Lower leg skin (tissue), 4 donors: ENCODE measurements at regions not wholly inside any gene's neighbourhood (a gene's known extent, or its start where the extent isn't known, plus 50 kb on each side); places are given as distances from the start of the nearest gene placed in this dataset.

Source experiments
- DNase-seq, 2 donors: peaks; one replicate each; pipeline ENCODE4 v3.0.0-alpha.2; 2019; ENCODE audit warnings: low spot score in 2 of 2
- H3K4me3 ChIP-seq: fragments of 200-600 bp; sonication (generic); 2 replicates; pipeline ENCODE4 v1.5.1; 2017; ENCODE audit warnings: mild to moderate bottlenecking, low read depth; ENCODE audit not compliant: poor library complexity, severe bottlenecking
- POLR2A ChIP-seq, 2 donors: fragments of 450-650 bp; IDR thresholded peaks; one replicate each; pipeline ENCODE4 v1.6.1; 2016 to 2017; ENCODE audit warnings: antibody characterized with exemption in 2 of 2, mild to moderate bottlenecking in 1 of 2, moderate library complexity in 1 of 2
- WGBS, 2 donors: methylation state at CpG; one replicate each; pipeline ENCODE4 v1.1.5; 2018; 5-methylcytosine and 5-hydroxymethylcytosine counted together
- intact Hi-C: fragments of 100-400 bp; cut with DNase I; formaldehyde crosslinking; loops from one replicate; pipeline ENCODE4 v1.15.0; 2023; ENCODE audit warnings: low total_unique reads
- TF ChIP-seq, protein P1 (sequence below), 3 donors: fragments of 450-650 bp; IDR thresholded peaks; one replicate each; pipeline ENCODE4 v1.5.1; 2016; ENCODE audit warnings: antibody characterized with exemption in 3 of 3, mild to moderate bottlenecking in 3 of 3, moderate library complexity in 2 of 3

DNA sequence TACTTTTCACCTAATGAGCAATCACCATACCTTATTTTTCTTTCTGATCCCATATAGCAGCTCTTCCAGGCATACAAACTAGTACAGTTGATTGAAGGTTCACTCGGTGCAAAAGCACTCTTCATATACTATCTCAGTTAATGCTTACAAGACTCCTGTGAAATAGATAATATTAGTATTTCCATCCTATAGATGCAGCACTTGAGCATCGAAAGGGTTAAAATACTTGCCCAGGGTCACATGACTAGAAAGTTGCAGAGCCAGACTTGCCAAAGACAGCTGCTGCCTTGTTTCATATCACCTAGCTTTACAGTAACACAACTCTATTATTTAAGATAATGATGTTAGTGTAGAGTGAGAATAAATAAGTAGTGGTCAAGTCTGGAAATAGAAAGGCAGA, 466.0 kb upstream of the TNP1 start:
- WGBS, 2 donors: 75 to 77% methylated on average over 2 of the region's 2 CpGs
- no peak overlapping the region for H3K4me3 ChIP-seq
- intact Hi-C loops: no loop called here
- TF ChIP-seq, protein P1, sequence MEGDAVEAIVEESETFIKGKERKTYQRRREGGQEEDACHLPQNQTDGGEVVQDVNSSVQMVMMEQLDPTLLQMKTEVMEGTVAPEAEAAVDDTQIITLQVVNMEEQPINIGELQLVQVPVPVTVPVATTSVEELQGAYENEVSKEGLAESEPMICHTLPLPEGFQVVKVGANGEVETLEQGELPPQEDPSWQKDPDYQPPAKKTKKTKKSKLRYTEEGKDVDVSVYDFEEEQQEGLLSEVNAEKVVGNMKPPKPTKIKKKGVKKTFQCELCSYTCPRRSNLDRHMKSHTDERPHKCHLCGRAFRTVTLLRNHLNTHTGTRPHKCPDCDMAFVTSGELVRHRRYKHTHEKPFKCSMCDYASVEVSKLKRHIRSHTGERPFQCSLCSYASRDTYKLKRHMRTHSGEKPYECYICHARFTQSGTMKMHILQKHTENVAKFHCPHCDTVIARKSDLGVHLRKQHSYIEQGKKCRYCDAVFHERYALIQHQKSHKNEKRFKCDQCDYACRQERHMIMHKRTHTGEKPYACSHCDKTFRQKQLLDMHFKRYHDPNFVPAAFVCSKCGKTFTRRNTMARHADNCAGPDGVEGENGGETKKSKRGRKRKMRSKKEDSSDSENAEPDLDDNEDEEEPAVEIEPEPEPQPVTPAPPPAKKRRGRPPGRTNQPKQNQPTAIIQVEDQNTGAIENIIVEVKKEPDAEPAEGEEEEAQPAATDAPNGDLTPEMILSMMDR (IDR thresholded peaks at IDR 0.05): no peak
- TF ChIP-seq POLR2A (IDR thresholded peaks at IDR 0.05): no peak
- DNase-seq: no peak

DNA sequence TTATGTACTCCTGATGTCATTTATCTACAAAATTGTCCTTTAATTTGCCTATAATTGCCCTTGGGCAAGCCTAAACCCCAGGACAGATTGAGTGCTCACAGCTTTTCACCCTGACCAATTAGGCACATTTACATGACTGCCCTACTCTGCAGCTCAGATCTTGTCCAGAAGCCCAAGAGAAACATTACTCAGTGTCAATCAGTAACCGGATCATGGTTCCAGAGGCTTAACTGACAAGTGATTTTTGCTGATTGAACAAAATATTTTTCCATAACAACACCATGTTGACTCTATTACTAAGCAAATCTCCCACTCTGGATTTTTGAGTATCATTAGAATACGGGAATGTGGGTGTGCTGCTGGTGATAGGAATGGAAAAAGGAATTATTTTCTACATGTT, 465.4 kb upstream of the TNP1 start:
- TF ChIP-seq, protein P1 (IDR thresholded peaks at IDR 0.05): no peak
- TF ChIP-seq POLR2A (IDR thresholded peaks at IDR 0.05): no peak
- 70 to 74% methylated on average over 2 of the region's 2 CpGs for WGBS, 2 donors
- intact Hi-C loops: no loop called here
- DNase-seq: no peak
- H3K4me3 ChIP-seq: no peak overlapping the region

DNA sequence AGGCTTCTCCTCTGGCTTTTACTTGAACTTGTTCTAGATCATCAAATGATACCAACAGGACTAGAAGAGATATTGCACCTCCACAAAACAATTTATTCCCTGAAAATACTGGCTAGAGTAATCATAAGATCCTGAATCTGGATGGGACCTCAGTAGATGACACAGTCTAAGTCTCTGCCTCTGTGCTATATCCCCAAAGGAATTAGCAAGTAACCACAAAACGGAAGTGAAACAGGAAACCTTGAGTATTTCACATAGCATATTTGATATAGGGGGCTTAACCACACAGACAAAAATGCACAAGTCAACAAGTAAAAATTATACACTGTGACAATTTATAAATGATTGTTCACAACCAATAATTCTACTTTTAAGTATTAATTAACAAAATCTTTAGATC, 456.9 kb upstream of the TNP1 start:
- no peak for DNase-seq
- 58 to 63% methylated on average over 1 of the region's 1 CpG for WGBS, 2 donors
- no peak overlapping the region for H3K4me3 ChIP-seq
- intact Hi-C loops: no loop called here
- no peak for TF ChIP-seq POLR2A (IDR thresholded peaks at IDR 0.05)
- TF ChIP-seq, protein P1 (IDR thresholded peaks at IDR 0.05): no peak

DNA sequence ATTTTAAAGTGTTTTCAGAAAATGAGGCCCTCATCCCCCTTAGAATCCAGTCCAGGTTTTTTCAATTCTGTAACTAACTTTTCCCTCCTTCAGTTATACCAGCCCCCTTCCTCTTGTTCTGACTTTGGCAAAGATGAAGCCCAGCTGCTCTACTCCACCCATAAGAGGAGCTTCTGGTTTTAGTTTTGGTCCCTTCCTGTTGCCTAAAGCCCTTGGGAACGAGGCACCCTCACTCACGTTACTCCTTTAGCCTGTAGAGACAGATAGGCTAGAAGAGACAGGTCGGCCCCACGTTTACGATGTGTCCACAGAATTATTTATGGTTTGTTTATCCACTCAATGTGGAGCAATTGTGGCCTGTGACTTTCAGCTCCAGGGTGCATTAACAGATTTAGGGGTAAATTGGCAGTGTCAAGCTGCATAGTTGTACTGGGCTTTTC, 454.2 kb upstream of the TNP1 start:
- H3K4me3 ChIP-seq: no peak overlapping the region
- DNase-seq: no peak
- 29 to 31% methylated on average over 5 of the region's 5 CpGs for WGBS, 2 donors
- no peak for TF ChIP-seq POLR2A (IDR thresholded peaks at IDR 0.05)
- TF ChIP-seq, protein P1 (IDR thresholded peaks at IDR 0.05): no peak
- intact Hi-C loops: no loop called here

DNA sequence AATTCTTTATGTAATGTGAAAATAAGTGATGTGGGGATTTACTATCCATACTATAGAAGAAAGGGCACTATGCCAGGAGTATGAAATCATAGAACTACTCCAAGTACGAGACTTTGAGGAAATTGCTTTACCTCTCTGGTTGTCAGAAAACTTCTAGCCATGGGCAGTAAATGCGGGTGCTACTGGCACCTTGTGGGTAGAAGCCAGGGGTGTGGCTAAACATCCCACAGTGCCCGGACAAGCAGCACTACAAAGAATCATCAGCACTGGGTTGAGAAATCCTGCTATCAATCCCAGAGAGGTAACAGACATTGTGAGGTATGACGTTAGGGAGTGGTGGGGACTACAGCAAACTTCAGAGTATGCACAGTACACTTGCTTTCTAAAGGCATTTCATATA, 453.5 kb upstream of the TNP1 start:
- intact Hi-C loops: no loop called here
- no peak for DNase-seq
- TF ChIP-seq, protein P1 (IDR thresholded peaks at IDR 0.05): no peak
- no peak for TF ChIP-seq POLR2A (IDR thresholded peaks at IDR 0.05)
- 61 to 66% methylated on average over 4 of the region's 4 CpGs for WGBS, 2 donors
- H3K4me3 ChIP-seq: no peak overlapping the region

DNA sequence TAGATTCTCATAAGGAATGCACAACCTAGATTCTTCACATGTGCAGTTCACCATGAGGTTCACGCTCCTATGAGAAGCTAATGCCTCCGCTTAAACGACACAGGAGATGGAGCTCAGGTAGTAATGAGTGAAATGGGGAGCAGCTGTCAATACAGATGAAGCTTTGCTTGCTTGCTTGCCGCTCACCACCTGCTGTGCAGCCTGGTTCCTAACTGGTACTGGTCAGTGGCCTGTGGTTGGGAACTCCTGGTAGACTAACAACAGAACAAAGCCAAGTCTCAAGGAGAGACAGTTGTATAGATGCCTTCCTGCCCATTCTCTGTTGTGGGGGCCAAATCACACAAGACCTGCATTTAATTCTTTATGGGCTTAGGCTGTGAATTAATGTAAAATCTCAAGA, 449.2 kb upstream of the TNP1 start:
- H3K4me3 ChIP-seq: no peak overlapping the region
- no peak for DNase-seq
- intact Hi-C loops: no loop called here
- WGBS, 2 donors: 89 to 98% methylated on average over 4 of the region's 4 CpGs
- TF ChIP-seq, protein P1 (IDR thresholded peaks at IDR 0.05): no peak
- TF ChIP-seq POLR2A (IDR thresholded peaks at IDR 0.05): no peak
